ENCODE measurements at regions not wholly inside any gene's neighbourhood (a gene's known extent, or its start where the extent isn't known, plus 50 kb on each side); places are given as distances from the start of the nearest gene placed in this dataset.

- TF ChIP-seq CTCF (IDR thresholded peaks at IDR 0.05) = no peak
- no peak for TF ChIP-seq POLR2A (IDR thresholded peaks at IDR 0.05; ENCODE audit: low read depth)
- no peak for TF ChIP-seq POLR2AphosphoS5 (IDR thresholded peaks at IDR 0.05)
Observed at GRCh38 chr13:112202266-112202665, 135.3 kb downstream of the SOX1 start.

All from esophagus muscularis mucosa (tissue), 3 donors.